A549 (cell line): ENCODE measurements at regions not wholly inside any gene's neighbourhood (a gene's known extent, or its start where the extent isn't known, plus 50 kb on each side); places are given as distances from the start of the nearest gene placed in this dataset.

Source experiments
- CHD4 ChIP-seq: fragments of 200-600 bp; sonication (generic); IDR thresholded peaks from 2 replicates; pipeline ENCODE4 v1.6.1; 2016; ENCODE audit warnings: antibody characterized with exemption, mild to moderate bottlenecking, borderline replicate concordance
- JUN ChIP-seq, 2 experiments: fragments of >200 bp; sonication (Bioruptor Twin); formaldehyde crosslinking; IDR thresholded peaks; 2 replicates in 1 of 2; 3 replicates in 1 of 2; pipeline ENCODE4 v1.6.1; 2016 to 2017
- NPAS2 ChIP-seq: fragments of 250-450 bp; sonication (Bioruptor Pico); IDR thresholded peaks from 2 replicates; pipeline ENCODE4 v1.8.0; 2022; ENCODE audit warnings: mild to moderate bottlenecking, moderate library complexity, borderline replicate concordance
- TF ChIP-seq, protein P1 (sequence below): fragments of >200 bp; sonication (Bioruptor Twin); formaldehyde crosslinking; IDR thresholded peaks from 3 replicates; pipeline ENCODE4 v1.5.1; 2016
- TF ChIP-seq, protein P2 (sequence below): IDR thresholded peaks from 2 replicates; pipeline ENCODE4 v1.6.1; 2012

DNA sequence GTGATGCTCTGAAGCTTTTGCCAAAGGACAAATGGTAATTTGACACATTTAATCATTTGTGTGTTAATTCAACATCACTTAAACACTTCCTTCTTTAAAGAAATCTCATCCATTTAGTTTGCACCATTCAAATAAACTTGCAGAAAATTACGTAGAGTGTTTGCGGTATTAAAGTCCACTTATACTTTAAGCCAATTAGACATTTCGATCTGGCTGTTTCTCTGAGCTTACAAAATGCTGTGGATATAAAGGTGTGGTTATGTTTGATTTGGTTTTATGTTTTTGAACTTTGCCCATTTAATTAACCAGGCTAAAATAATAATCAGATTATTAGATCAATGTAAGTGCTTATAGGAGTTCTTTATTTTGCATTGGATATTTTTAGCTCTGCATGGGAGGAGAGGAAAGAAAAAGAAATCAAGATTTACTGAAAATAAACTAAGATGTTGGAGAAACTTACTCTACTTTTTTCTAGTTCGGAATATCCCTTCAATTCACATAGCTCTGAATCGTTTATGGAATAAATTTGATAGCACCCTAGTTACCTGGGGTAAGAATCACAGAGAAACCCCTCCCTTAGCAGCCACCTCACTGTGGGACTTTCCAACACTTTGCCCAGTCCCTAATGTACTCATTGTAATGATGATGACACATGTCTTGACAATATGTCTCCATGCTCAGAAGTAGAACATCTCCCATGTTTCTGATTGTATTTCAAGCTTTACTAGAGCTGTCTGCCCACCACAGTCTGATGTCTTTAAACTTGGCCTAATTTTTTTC is 268.0 kb downstream of the BTG1 start:
- TF ChIP-seq, protein P1, sequence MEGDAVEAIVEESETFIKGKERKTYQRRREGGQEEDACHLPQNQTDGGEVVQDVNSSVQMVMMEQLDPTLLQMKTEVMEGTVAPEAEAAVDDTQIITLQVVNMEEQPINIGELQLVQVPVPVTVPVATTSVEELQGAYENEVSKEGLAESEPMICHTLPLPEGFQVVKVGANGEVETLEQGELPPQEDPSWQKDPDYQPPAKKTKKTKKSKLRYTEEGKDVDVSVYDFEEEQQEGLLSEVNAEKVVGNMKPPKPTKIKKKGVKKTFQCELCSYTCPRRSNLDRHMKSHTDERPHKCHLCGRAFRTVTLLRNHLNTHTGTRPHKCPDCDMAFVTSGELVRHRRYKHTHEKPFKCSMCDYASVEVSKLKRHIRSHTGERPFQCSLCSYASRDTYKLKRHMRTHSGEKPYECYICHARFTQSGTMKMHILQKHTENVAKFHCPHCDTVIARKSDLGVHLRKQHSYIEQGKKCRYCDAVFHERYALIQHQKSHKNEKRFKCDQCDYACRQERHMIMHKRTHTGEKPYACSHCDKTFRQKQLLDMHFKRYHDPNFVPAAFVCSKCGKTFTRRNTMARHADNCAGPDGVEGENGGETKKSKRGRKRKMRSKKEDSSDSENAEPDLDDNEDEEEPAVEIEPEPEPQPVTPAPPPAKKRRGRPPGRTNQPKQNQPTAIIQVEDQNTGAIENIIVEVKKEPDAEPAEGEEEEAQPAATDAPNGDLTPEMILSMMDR: no peak
- TF ChIP-seq, protein P2, sequence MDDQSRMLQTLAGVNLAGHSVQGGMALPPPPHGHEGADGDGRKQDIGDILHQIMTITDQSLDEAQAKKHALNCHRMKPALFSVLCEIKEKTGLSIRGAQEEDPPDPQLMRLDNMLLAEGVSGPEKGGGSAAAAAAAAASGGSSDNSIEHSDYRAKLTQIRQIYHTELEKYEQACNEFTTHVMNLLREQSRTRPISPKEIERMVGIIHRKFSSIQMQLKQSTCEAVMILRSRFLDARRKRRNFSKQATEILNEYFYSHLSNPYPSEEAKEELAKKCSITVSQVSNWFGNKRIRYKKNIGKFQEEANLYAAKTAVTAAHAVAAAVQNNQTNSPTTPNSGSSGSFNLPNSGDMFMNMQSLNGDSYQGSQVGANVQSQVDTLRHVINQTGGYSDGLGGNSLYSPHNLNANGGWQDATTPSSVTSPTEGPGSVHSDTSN: no peak
- TF ChIP-seq NPAS2 (CRISPR knock-in tag) (no peak), CHD4 (no peak), JUN (IDR thresholded peaks at IDR 0.05) (no peak)
